H1 (cell line): ENCODE measurements at regions not wholly inside any gene's neighbourhood (a gene's known extent, or its start where the extent isn't known, plus 50 kb on each side); places are given as distances from the start of the nearest gene placed in this dataset.

Experiments
- CTCF ChIA-PET: fragments of 300-600 bp; sonication (Branson Sonifier 250); formaldehyde crosslinking; loops from one replicate; lab custom pipeline; 2021; ENCODE audit not compliant: partially characterized antibody; lab: Charles Lee
- POLR2A ChIA-PET: fragments of 300-600 bp; sonication (Branson Sonifier 250); formaldehyde crosslinking; loops from one replicate; lab custom pipeline; 2021; ENCODE audit warnings: inconsistent platforms; ENCODE audit not compliant: partially characterized antibody; lab: Charles Lee
- DNase-seq, 2 experiments: peaks; one replicate each; pipeline versions ENCODE4 v3.0.0 to v3.0.0-alpha.2; 2010 to 2022; ENCODE audit warnings: low spot score in 2 of 2, low read depth in 1 of 2, mixed read lengths in 1 of 2
- FAIRE-seq: peaks from 2 replicates; lab custom pipeline; 2011; peaks lifted over from hg19 to GRCh38; lab: Jason Lieb, UNC
- H2AFZ ChIP-seq: 2 replicates; pipeline ENCODE4 v1.8.1; 2012; ENCODE audit warnings: low read length, inconsistent platforms
- H2AK5ac ChIP-seq: 2 replicates; pipeline ENCODE4 v1.6.1; 2013; ENCODE audit warnings: low read depth, low read length
- H2BK120ac ChIP-seq: replicated peaks from 2 replicates; pipeline ENCODE3; 2013; ENCODE audit warnings: low read depth, low read length, inconsistent platforms
- H2BK12ac ChIP-seq: 2 replicates; pipeline ENCODE4 v1.6.1; 2013; ENCODE audit warnings: low read depth, low read length
- H2BK15ac ChIP-seq: 2 replicates; pipeline ENCODE4 v1.6.1; 2013; ENCODE audit warnings: low read length
- H2BK20ac ChIP-seq: 2 replicates; pipeline ENCODE4 v1.6.1; 2013; ENCODE audit warnings: low read length
- H2BK5ac ChIP-seq: 2 replicates; pipeline ENCODE4 v1.6.1; 2013; ENCODE audit warnings: low read depth, low read length
- H3K14ac ChIP-seq: 2 replicates; pipeline ENCODE4 v1.6.1; 2013; ENCODE audit warnings: inconsistent platforms; ENCODE audit not compliant: insufficient read length
- H3K18ac ChIP-seq: 2 replicates; pipeline ENCODE4 v1.6.1; 2013; ENCODE audit warnings: low read length; ENCODE audit errors: extremely low read depth
- H3K23ac ChIP-seq: 2 replicates; pipeline ENCODE4 v1.6.1; 2013; ENCODE audit warnings: inconsistent platforms; ENCODE audit not compliant: insufficient read length
- H3K23me2 ChIP-seq: 2 replicates; pipeline ENCODE4 v1.6.1; 2013; ENCODE audit warnings: low read depth, low read length
- H3K27ac ChIP-seq: 2 replicates; pipeline ENCODE4 v1.6.1; 2011; ENCODE audit warnings: low read depth, low read length, inconsistent platforms
- H3K27me3 ChIP-seq, 4 experiments: replicated peaks in 1 of 4; 1 replicate in 1 of 4; 2 replicates in 3 of 4; pipeline versions ENCODE4 v1.6.1 to v1.8.1; 2011 to 2013; ENCODE audit warnings: low read length in 3 of 4, mild to moderate bottlenecking in 3 of 4, inconsistent platforms in 2 of 4, mixed read lengths in 2 of 4, moderate library complexity in 1 of 4; ENCODE audit not compliant: control insufficient read depth in 3 of 4, insufficient read depth in 3 of 4; ENCODE audit errors: extremely low read depth in 1 of 4
- H3K36me3 ChIP-seq, 4 experiments: 2 replicates each; pipeline versions ENCODE4 v1.6.1 to v1.8.1; 2011 to 2013; ENCODE audit warnings: mild to moderate bottlenecking in 4 of 4, low read length in 3 of 4, moderate library complexity in 2 of 4, control low read depth in 1 of 4, inconsistent platforms in 1 of 4; ENCODE audit not compliant: insufficient read depth in 4 of 4, control insufficient read depth in 2 of 4
- H3K4ac ChIP-seq: replicated peaks from 2 replicates; pipeline ENCODE3; 2013; ENCODE audit warnings: low read length, low read depth, mixed read lengths, inconsistent platforms; ENCODE audit not compliant: insufficient read length
- H3K4me1 ChIP-seq, 4 experiments: replicated peaks in 1 of 4; 1 replicate in 1 of 4; 2 replicates in 3 of 4; pipeline versions ENCODE4 v1.6.1 to v1.8.1; 2011 to 2013; ENCODE audit warnings: low read length in 3 of 4, inconsistent platforms in 2 of 4, mixed read lengths in 1 of 4; ENCODE audit not compliant: insufficient read depth in 4 of 4, control insufficient read depth in 3 of 4
- H3K4me2 ChIP-seq, 2 experiments: 2 replicates each; pipeline versions ENCODE4 v1.6.1 to v1.8.1; 2011 to 2013; ENCODE audit warnings: low read depth in 2 of 2, low read length in 2 of 2, control low read depth in 1 of 2, inconsistent platforms in 1 of 2, mild to moderate bottlenecking in 1 of 2; ENCODE audit not compliant: insufficient read depth in 1 of 2
- H3K4me3 ChIP-seq, 4 experiments: fragments of 200-600, 300-600 bp in 1 of 4; sonication (generic), shearing (Covaris generic), sonication (Bioruptor Twin) in 1 of 4; 2 replicates each; pipeline versions ENCODE4 v1.5.1 to v1.8.1; 2011 to 2016; ENCODE audit warnings: low read length in 4 of 4, low read depth in 3 of 4, control low read depth in 2 of 4, inconsistent platforms in 2 of 4, mild to moderate bottlenecking in 2 of 4, mixed read lengths in 1 of 4, moderate library complexity in 1 of 4; ENCODE audit not compliant: insufficient read depth in 2 of 4; ENCODE audit errors: extremely low read depth in 1 of 4
- H3K56ac ChIP-seq: replicated peaks from 2 replicates; pipeline ENCODE3; 2013; ENCODE audit warnings: low read depth, mild to moderate bottlenecking, mixed read lengths, low read length, inconsistent platforms; ENCODE audit not compliant: insufficient read length
- H3K79me1 ChIP-seq: 2 replicates; pipeline ENCODE4 v1.6.1; 2013; ENCODE audit warnings: low read depth, low read length, control low read depth
- H3K79me2 ChIP-seq, 2 experiments: 2 replicates each; pipeline versions ENCODE4 v1.6.1 to v1.8.1; 2012 to 2013; ENCODE audit warnings: low read length in 2 of 2, mild to moderate bottlenecking in 2 of 2, inconsistent platforms in 1 of 2; ENCODE audit not compliant: insufficient read depth in 2 of 2, control insufficient read depth in 1 of 2
- H3K9ac ChIP-seq, 4 experiments: replicated peaks in 1 of 4; 1 replicate in 1 of 4; 2 replicates in 3 of 4; pipeline versions ENCODE4 v1.6.1 to v1.8.1; 2011 to 2013; ENCODE audit warnings: low read depth in 3 of 4, low read length in 3 of 4, control low read depth in 2 of 4, mild to moderate bottlenecking in 2 of 4, moderate library complexity in 2 of 4, inconsistent platforms in 1 of 4; ENCODE audit errors: extremely low read depth in 1 of 4
- H3K9me3 ChIP-seq, 2 experiments: 2 replicates each; pipeline versions ENCODE4 v1.6.1 to v1.8.1; 2012 to 2013; ENCODE audit warnings: mild to moderate bottlenecking in 2 of 2, moderate library complexity in 2 of 2, control low read depth in 1 of 2, inconsistent platforms in 1 of 2, low read depth in 1 of 2, low read length in 1 of 2, mixed read lengths in 1 of 2; ENCODE audit not compliant: insufficient read depth in 2 of 2
- H4K20me1 ChIP-seq, 2 experiments: replicated peaks in 1 of 2; 2 replicates each; pipeline versions ENCODE3 to v1.8.1; 2011 to 2013; ENCODE audit warnings: inconsistent platforms in 2 of 2, low read length in 2 of 2, mild to moderate bottlenecking in 1 of 2; ENCODE audit not compliant: insufficient read depth in 2 of 2, control insufficient read depth in 1 of 2
- H4K5ac ChIP-seq: 2 replicates; pipeline ENCODE4 v1.6.1; 2013; ENCODE audit warnings: low read length, low read depth, mixed read lengths, inconsistent platforms; ENCODE audit not compliant: insufficient read length
- H4K8ac ChIP-seq: 2 replicates; pipeline ENCODE4 v1.8.0; 2013; ENCODE audit warnings: mild to moderate bottlenecking, moderate library complexity, low read length, inconsistent platforms; ENCODE audit not compliant: insufficient read depth; ENCODE audit errors: extremely low read depth
- H4K91ac ChIP-seq: replicated peaks from 2 replicates; pipeline ENCODE3; 2013; ENCODE audit warnings: low read length, mixed read lengths, inconsistent platforms; ENCODE audit not compliant: insufficient read length
- EZH2 ChIP-seq: fragments of 200-600 bp; sonication (generic); IDR thresholded peaks from 2 replicates; pipeline ENCODE4 v1.7.1; 2012; ENCODE audit warnings: low read depth, mild to moderate bottlenecking, moderate library complexity, low read length, inconsistent platforms; ENCODE audit not compliant: severe bottlenecking
- RAD21 ChIP-seq, 2 experiments: IDR thresholded peaks in 1 of 2; conservative IDR thresholded peaks in 1 of 2; 2 replicates each; pipeline ENCODE4 v1.6.1; 2011; ENCODE audit warnings: low read depth in 2 of 2, low read length in 2 of 2, improper control_type of control experiment in 1 of 2, inconsistent platforms in 1 of 2, mild to moderate bottlenecking in 1 of 2, moderate library complexity in 1 of 2
- SIRT6 ChIP-seq: IDR thresholded peaks from one replicate; pipeline ENCODE4 v1.7.1; 2012; ENCODE audit warnings: low read length, inconsistent platforms
- WGBS, 2 experiments: shearing (Covaris generic) in 1 of 2; methylation state at CpG; one replicate each; pipeline versions ENCODE4 v1.1.6 to v1.1.7; 2013 to 2015; ENCODE audit warnings: low lambda C conversion rate in 2 of 2, mixed read lengths in 2 of 2, inconsistent platforms in 1 of 2, low coverage in 1 of 2, missing lambda C conversion rate in 1 of 2; ENCODE audit not compliant: insufficient replicate concordance in 2 of 2, insufficient coverage in 1 of 2, insufficient read length in 1 of 2; ENCODE audit errors: extremely low coverage in 1 of 2, missing lambda C conversion rate in 1 of 2; 5-methylcytosine and 5-hydroxymethylcytosine counted together

DNA sequence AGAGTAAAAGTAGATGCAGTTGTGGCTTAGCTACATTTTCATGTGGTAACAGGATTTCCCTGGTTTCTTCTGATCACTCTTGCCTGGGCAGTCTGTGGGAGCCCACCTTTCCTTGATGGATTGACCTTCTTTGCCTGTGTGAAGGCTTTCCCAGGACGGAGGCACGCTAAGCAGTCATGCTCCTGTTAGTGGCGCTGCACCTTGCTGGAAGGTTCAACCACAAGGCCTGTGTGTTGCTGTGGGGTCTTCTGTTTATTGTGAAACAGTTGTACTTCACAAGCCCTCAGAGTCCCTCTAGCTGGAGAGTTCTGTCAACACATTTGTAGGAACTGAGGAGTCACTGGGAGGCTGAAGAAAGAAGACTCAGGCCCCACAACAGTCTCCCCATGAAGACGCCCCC is 402.0 kb downstream of the IRX1 start:
- Histone ChIP-seq H4K91ac (no peak overlapping the region), H3K4me1 (no peaks in the 10 kb centered on the region), H3K4me3 (no peak overlapping the region), H3K23ac (no peak overlapping the region), H3K9me3 (peaks cover 0 to 2% of the 10 kb centered on the region in 2 experiments; a peak in 1 of 4 replicates), H4K20me1 (no peaks in the 10 kb centered on the region), H2BK15ac (no peak overlapping the region), H2BK12ac (no peak overlapping the region), H3K4ac (no peak overlapping the region), H3K79me1 (no peaks in the 10 kb centered on the region), H3K14ac (no peak overlapping the region), H3K18ac (no peak overlapping the region), H2AFZ (no peak overlapping the region), H3K79me2 (no peaks in the 10 kb centered on the region), H3K23me2 (no peaks in the 10 kb centered on the region), H3K56ac (no peak overlapping the region), H3K27ac (no peak overlapping the region), H2AK5ac (no peak overlapping the region; the same call in 1 of the 2 replicates), H3K9ac (no peak overlapping the region), H2BK120ac (no peak overlapping the region), H4K5ac (no peak overlapping the region), H2BK5ac (no peak overlapping the region), H4K8ac (no peak overlapping the region), H3K4me2 (no peak overlapping the region), H2BK20ac (no peak overlapping the region), H3K36me3 (no peaks in the 10 kb centered on the region), H3K27me3 (no peaks in the 10 kb centered on the region)
- ChIA-PET POLR2A (no interaction called here), CTCF (interaction anchor here (1.0 to 1.9 kb wide), 4 partner anchors 10 to 145 kb away, joined by 3 to 4 read pairs (median 3); no protein-coding TSS in a partner anchor)
- TF ChIP-seq SIRT6, result no peak
- peak in 1 of 2 experiments; percentile 14; a peak in 1 of 4 replicates for TF ChIP-seq RAD21 (IDR thresholded peaks at IDR 0.05 in 1 of 2, conservative IDR thresholded peaks at IDR 0.05 in 1 of 2; ENCODE audit: low read depth in 2 of 2, low read length in 2 of 2)
- no peak for TF ChIP-seq EZH2
- FAIRE-seq, result no peak
- no peak for DNase-seq
- 95% methylated on average over 4 of the region's 4 CpGs; no CpG with 5 or more reads in 1 of the 2 experiments for WGBS, 2 experiments
